H9 (cell line): ENCODE measurements at regions not wholly inside any gene's neighbourhood (a gene's known extent, or its start where the extent isn't known, plus 50 kb on each side); places are given as distances from the start of the nearest gene placed in this dataset.

Source experiments
- DNase-seq: peaks from one replicate; pipeline ENCODE4 v3.0.0-alpha.2; 2017
- H2AFZ ChIP-seq: one replicate; pipeline ENCODE4 v1.6.1; 2013; ENCODE audit warnings: mild to moderate bottlenecking, low read length, control low read depth, moderate library complexity
- H2AK5ac ChIP-seq: 2 replicates; pipeline ENCODE4 v1.6.1; 2013; ENCODE audit warnings: low read length, control low read depth, mixed read lengths; ENCODE audit not compliant: insufficient read length
- H2BK120ac ChIP-seq: one replicate; pipeline ENCODE4 v1.6.1; 2013; ENCODE audit warnings: low read depth, mild to moderate bottlenecking, low read length, control low read depth, inconsistent platforms; ENCODE audit not compliant: poor library complexity, severe bottlenecking
- H2BK12ac ChIP-seq: 2 replicates; pipeline ENCODE4 v1.6.1; 2013; ENCODE audit warnings: low read length, control low read depth, mixed read lengths, low read depth; ENCODE audit not compliant: insufficient read length
- H2BK15ac ChIP-seq: 2 replicates; pipeline ENCODE4 v1.6.1; 2013; ENCODE audit warnings: low read depth, low read length, control low read depth
- H2BK20ac ChIP-seq: one replicate; pipeline ENCODE4 v1.6.1; 2013; ENCODE audit warnings: low read depth, mild to moderate bottlenecking, low read length, control low read depth, inconsistent platforms; ENCODE audit not compliant: poor library complexity, severe bottlenecking
- H2BK5ac ChIP-seq: 2 replicates; pipeline ENCODE4 v1.6.1; 2013; ENCODE audit warnings: low read length, control low read depth, mixed read lengths; ENCODE audit not compliant: insufficient read length
- H3K14ac ChIP-seq: 2 replicates; pipeline ENCODE4 v1.6.1; 2013; ENCODE audit warnings: low read length, control low read depth; ENCODE audit not compliant: insufficient read depth
- H3K18ac ChIP-seq: 2 replicates; pipeline ENCODE4 v1.6.1; 2013; ENCODE audit warnings: low read depth, mild to moderate bottlenecking, mixed read lengths, low read length, control low read depth; ENCODE audit not compliant: insufficient read length
- H3K23ac ChIP-seq: 2 replicates; pipeline ENCODE4 v1.6.1; 2013; ENCODE audit warnings: low read length, control low read depth, mixed read lengths, low read depth; ENCODE audit not compliant: insufficient read length
- H3K23me2 ChIP-seq: 2 replicates; pipeline ENCODE4 v1.6.1; 2013; ENCODE audit warnings: low read depth, mild to moderate bottlenecking, mixed read lengths, low read length, control low read depth; ENCODE audit not compliant: insufficient read length, poor library complexity, severe bottlenecking
- H3K27ac ChIP-seq: 2 replicates; pipeline ENCODE4 v1.5.1; 2013; ENCODE audit warnings: low read length, control low read depth, mixed read lengths, low read depth; ENCODE audit not compliant: insufficient read length
- H3K27me3 ChIP-seq: 2 replicates; pipeline ENCODE4 v1.6.1; 2013; ENCODE audit warnings: low read length, control low read depth, inconsistent platforms; ENCODE audit not compliant: insufficient read depth
- H3K4ac ChIP-seq: 2 replicates; pipeline ENCODE4 v1.6.1; 2013; ENCODE audit warnings: low read depth, mild to moderate bottlenecking, control low read depth, inconsistent platforms, low read length, moderate library complexity
- H3K4me1 ChIP-seq: 2 replicates; pipeline ENCODE4 v1.6.1; 2013; ENCODE audit warnings: low read length, control low read depth, inconsistent platforms; ENCODE audit not compliant: insufficient read depth
- H3K4me2 ChIP-seq: 2 replicates; pipeline ENCODE4 v1.6.1; 2013; ENCODE audit warnings: low read length, control low read depth, mixed read lengths; ENCODE audit not compliant: insufficient read length, insufficient read depth
- H3K56ac ChIP-seq: 2 replicates; pipeline ENCODE4 v1.6.1; 2013; ENCODE audit warnings: low read depth, mild to moderate bottlenecking, mixed read lengths, low read length, control low read depth; ENCODE audit not compliant: insufficient read length
- H3K79me1 ChIP-seq: 2 replicates; pipeline ENCODE4 v1.6.1; 2013; ENCODE audit warnings: low read depth, mild to moderate bottlenecking, moderate library complexity, low read length, control low read depth, inconsistent platforms; ENCODE audit not compliant: insufficient read depth, poor library complexity, severe bottlenecking
- H3K79me2 ChIP-seq: 2 replicates; pipeline ENCODE4 v1.6.1; 2013; ENCODE audit warnings: low read length, control low read depth, inconsistent platforms; ENCODE audit not compliant: insufficient read depth
- H3K9ac ChIP-seq: 2 replicates; pipeline ENCODE4 v1.6.1; 2013; ENCODE audit warnings: low read length, control low read depth, mixed read lengths; ENCODE audit not compliant: insufficient read length; ENCODE audit errors: extremely low read depth
- H3K9me3 ChIP-seq: one replicate; pipeline ENCODE4 v1.6.1; 2013; ENCODE audit warnings: low read depth, low read length, inconsistent platforms; ENCODE audit not compliant: control insufficient read depth
- H3T11ph ChIP-seq: one replicate; pipeline ENCODE4 v1.6.1; 2013; ENCODE audit warnings: mild to moderate bottlenecking, low read length, control low read depth, inconsistent platforms
- H4K20me1 ChIP-seq: one replicate; pipeline ENCODE4 v1.6.1; 2013; ENCODE audit not compliant: control insufficient read depth, insufficient read length, insufficient read depth
- H4K5ac ChIP-seq: 2 replicates; pipeline ENCODE4 v1.6.1; 2013; ENCODE audit warnings: low read depth, mild to moderate bottlenecking, mixed read lengths, low read length, control low read depth; ENCODE audit not compliant: insufficient read length
- H4K8ac ChIP-seq: replicated peaks from 2 replicates; pipeline ENCODE4 v1.6.1; 2013; ENCODE audit warnings: low read length, control low read depth, mixed read lengths, low read depth; ENCODE audit not compliant: insufficient read length
- H4K91ac ChIP-seq: 2 replicates; pipeline ENCODE4 v1.6.1; 2013; ENCODE audit warnings: low read depth, mild to moderate bottlenecking, moderate library complexity, mixed read lengths, low read length, control low read depth; ENCODE audit not compliant: insufficient read length
- H3K27ac Mint-ChIP-seq, 3 experiments: 2 replicates in 2 of 3; 3 replicates in 1 of 3; pipeline ENCODE4 v1.8.0; 2020 to 2021; ENCODE audit warnings: mixed read lengths in 3 of 3, mild to moderate bottlenecking in 1 of 3, moderate library complexity in 1 of 3
- H3K27me3 Mint-ChIP-seq: 2 replicates; pipeline ENCODE4 v1.8.0; 2021; ENCODE audit warnings: low read depth, mild to moderate bottlenecking, moderate library complexity, mixed read lengths
- H3K36me3 Mint-ChIP-seq, 3 experiments: 2 replicates in 2 of 3; 3 replicates in 1 of 3; pipeline ENCODE4 v1.8.0; 2020 to 2021; ENCODE audit warnings: low read depth in 3 of 3, mixed read lengths in 3 of 3; ENCODE audit not compliant: insufficient read depth in 1 of 3
- H3K4me1 Mint-ChIP-seq, 2 experiments: 2 replicates each; pipeline ENCODE4 v1.8.0; 2020; ENCODE audit warnings: mixed read lengths in 2 of 2
- H3K4me3 Mint-ChIP-seq, 2 experiments: 2 replicates in 1 of 2; 3 replicates in 1 of 2; pipeline ENCODE4 v1.8.0; 2020 to 2021; ENCODE audit warnings: mild to moderate bottlenecking in 2 of 2, mixed read lengths in 2 of 2, moderate library complexity in 1 of 2
- H3K9me3 Mint-ChIP-seq, 2 experiments: 2 replicates in 1 of 2; 3 replicates in 1 of 2; pipeline ENCODE4 v1.8.0; 2020; ENCODE audit warnings: mild to moderate bottlenecking in 2 of 2, mixed read lengths in 2 of 2, moderate library complexity in 1 of 2
- CTCF ChIP-seq: fragments of 200-600 bp; sonication (generic); conservative IDR thresholded peaks from 3 replicates; pipeline ENCODE4 v1.8.0; 2021; ENCODE audit warnings: antibody characterized with exemption, mild to moderate bottlenecking
- WGBS: extraction: QIAGEN DNeasy Blood & Tissue Kit; methylation state at CpG from one replicate; pipeline ENCODE4 v1.1.7; 2013; ENCODE audit warnings: missing lambda C conversion rate, low lambda C conversion rate, mixed read lengths; ENCODE audit not compliant: insufficient read length; ENCODE audit errors: extremely low coverage; 5-methylcytosine and 5-hydroxymethylcytosine counted together

- H4K20me1 ChIP-seq: no peaks in the 10 kb centered on the region
- H3K79me1 ChIP-seq: no peaks in the 10 kb centered on the region
- no peak overlapping the region for H3K14ac ChIP-seq
- no peak overlapping the region for H3K23ac ChIP-seq
- DNase-seq: no peak
- H3K4me2 ChIP-seq: no peak overlapping the region
- no peak overlapping the region for H2AK5ac ChIP-seq
- H3K36me3 Mint-ChIP-seq: no peaks in the 10 kb centered on the region
- H4K5ac ChIP-seq: no peak overlapping the region
- H3T11ph ChIP-seq: no peak overlapping the region
- no peaks in the 10 kb centered on the region for H3K27me3 ChIP-seq
- no peak overlapping the region for H3K9ac ChIP-seq
- no peak overlapping the region for H2BK12ac ChIP-seq
- no peak overlapping the region for H2BK20ac ChIP-seq
- H3K4me1 ChIP-seq: no peaks in the 10 kb centered on the region
- H3K56ac ChIP-seq: no peak overlapping the region
- no CpG with 5 or more reads among the region's 4 CpGs for WGBS
- no peak overlapping the region for H2BK5ac ChIP-seq
- H2BK120ac ChIP-seq: no peak overlapping the region
- no peak overlapping the region for H4K8ac ChIP-seq
- no peaks in the 10 kb centered on the region for H3K27me3 Mint-ChIP-seq
- H3K79me2 ChIP-seq: no peaks in the 10 kb centered on the region
- H2BK15ac ChIP-seq: no peak overlapping the region
- H3K27ac Mint-ChIP-seq: no peak overlapping the region
- no peaks in the 10 kb centered on the region for H3K23me2 ChIP-seq
- peaks cover 4 to 9% of the 10 kb centered on the region in 2 experiments; a peak in 3 of 4 replicates for H3K4me1 Mint-ChIP-seq
- H3K27ac ChIP-seq: no peak overlapping the region
- TF ChIP-seq CTCF: no peak
- peaks cover 0 to 3% of the 10 kb centered on the region in 2 experiments; a peak in 2 of 5 replicates for H3K9me3 Mint-ChIP-seq
- no peak overlapping the region for H3K18ac ChIP-seq
- H4K91ac ChIP-seq: no peak overlapping the region
- no peak overlapping the region for H3K4me3 Mint-ChIP-seq
- no peak overlapping the region for H2AFZ ChIP-seq
- H3K4ac ChIP-seq: no peak overlapping the region
- no peaks in the 10 kb centered on the region for H3K9me3 ChIP-seq
These were observed 975.1 kb upstream of the GYPC start for GRCh38 chr2:125680809-125681208.
